ENCODE measurements at regions not wholly inside any gene's neighbourhood (a gene's known extent, or its start where the extent isn't known, plus 50 kb on each side); places are given as distances from the start of the nearest gene placed in this dataset.
"Not testable (repeated sequence)": the region's sequence is repeated elsewhere in the genome, so short reads cannot be mapped to it uniquely, and the experiment has no call there.

- 84 to 96% (median 94%) methylated on average over 3 to 4 of the region's 4 CpGs for WGBS, 3 donors
- H3K27ac ChIP-seq (ENCODE audit: low read depth, low read length) = no peak overlapping the region
These were observed 73.1 kb upstream of the AMN1 start for GRCh38 chr12:31801872-31802271.

- 83 to 86% (median 85%) methylated on average over 13 of the region's 13 CpGs for WGBS, 3 donors
These were observed 68.5 kb upstream of the AMN1 start for GRCh38 chr12:31797230-31797872.

DNA sequence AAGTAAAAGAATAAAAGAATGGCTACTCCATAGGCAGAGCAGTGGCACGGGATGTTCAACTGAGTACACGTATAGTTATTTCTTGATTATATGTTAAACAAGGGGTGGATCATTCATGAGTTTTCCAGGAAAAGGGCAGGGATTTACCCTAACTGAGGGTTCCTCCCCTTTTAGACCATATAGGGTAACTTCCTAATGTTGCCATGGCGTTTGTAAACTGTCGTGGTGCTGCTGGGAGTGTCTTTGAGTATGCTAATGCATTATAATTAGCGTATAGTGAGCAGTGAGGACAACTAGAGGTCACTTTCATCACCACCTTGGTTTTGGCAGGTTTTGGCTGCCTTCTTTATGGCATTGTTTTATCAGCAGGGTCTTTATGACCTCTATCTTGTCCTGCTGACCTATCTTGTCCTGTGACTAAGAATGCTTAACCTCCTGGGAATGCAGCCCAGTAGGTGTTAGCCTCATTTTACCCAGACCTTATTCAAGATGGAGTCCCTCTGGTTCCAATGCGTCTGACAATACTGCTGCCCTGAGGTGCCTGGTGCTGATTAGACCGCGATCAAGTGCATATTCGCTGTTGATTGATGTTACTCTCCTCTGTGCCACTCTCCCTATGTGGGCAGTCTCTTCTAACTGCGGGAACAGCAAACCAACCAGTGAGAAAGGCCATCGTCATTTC is 67.6 kb upstream of the AMN1 start:
- WGBS, 3 donors = 89 to 95% (median 93%) methylated on average over 11 of the region's 11 CpGs

More at GRCh38 chr12:31797230-31797872, 68.5 kb upstream of the AMN1 start:
- no peak overlapping the region for H3K27ac ChIP-seq (ENCODE audit: low read depth, low read length)

DNA sequence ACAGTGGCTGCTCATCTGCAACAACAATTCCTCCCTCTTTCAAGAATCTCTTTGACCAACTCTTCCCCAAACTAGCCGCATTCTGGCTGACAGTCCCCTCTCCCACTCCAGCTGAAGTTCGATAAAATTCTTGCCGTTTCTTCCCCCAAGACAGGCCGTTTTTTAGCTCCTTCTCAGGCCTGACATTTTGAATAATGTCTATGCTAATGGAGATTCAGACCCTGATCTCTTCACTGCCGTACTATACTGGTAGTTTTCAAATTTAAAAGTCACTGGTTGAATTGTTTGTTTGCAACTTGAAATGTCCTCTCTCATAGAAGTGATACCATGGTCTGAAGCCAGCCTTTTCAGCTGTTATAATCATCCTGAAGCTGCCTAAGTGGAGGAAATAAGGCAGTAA is 65.9 kb upstream of the AMN1 start:
- no peak overlapping the region for H3K27ac ChIP-seq (ENCODE audit: low read depth, low read length)
- 39 to 52% (median 42%) methylated on average over 5 of the region's 5 CpGs for WGBS, 3 donors

More for the DNA sequence above, 67.6 kb upstream of the AMN1 start:
- no peak overlapping the region for H3K27ac ChIP-seq (ENCODE audit: low read depth, low read length)

DNA sequence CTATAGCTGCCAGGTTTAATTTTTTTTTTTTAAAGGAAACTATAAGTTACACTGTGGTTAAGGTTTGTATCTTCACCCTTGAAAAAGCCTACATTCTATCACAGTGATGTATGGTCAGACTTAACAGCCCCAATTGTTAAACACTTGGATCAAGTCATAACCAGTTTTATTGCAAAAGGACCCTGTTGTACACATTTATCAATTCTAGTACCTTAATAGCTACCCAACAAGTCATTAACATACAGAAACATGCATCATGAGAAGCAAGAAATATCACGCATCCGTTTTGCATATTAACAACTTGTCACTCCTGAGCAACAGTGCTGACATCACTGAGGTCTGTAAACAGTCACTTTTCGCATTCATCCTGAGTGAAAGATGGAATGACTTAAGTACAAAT is 62.4 kb upstream of the AMN1 start:
- not testable (repeated sequence) for H3K27ac ChIP-seq (ENCODE audit: low read depth, low read length)
- 71 to 93% (median 89%) methylated on average over 3 of the region's 3 CpGs for WGBS, 3 donors

DNA sequence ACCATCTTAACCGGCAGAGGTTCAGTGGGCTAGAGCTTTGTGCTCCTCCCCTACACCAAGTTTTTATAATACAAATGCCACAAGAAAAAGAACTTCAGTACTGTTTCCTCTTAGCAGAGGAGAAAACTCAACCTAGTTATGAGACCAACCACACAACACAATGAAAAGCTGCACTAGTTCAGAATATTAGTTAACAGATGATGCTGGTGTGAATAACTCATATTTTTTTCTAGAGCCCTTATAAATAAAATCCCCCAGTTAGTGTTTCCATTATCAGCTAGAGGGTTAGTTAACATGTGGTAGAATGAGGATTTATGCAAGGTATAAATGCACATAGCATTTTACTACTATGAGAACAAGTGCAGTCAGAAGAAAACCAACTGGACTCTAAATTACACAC is 61.9 kb upstream of the AMN1 start:
- whole genome bisulfite sequencing, 3 donors = 0 to 27% (median 0%) methylated on average over 1 of the region's 1 CpG
- H3K27ac ChIP-seq (ENCODE audit: low read depth, low read length) = no peak overlapping the region

DNA sequence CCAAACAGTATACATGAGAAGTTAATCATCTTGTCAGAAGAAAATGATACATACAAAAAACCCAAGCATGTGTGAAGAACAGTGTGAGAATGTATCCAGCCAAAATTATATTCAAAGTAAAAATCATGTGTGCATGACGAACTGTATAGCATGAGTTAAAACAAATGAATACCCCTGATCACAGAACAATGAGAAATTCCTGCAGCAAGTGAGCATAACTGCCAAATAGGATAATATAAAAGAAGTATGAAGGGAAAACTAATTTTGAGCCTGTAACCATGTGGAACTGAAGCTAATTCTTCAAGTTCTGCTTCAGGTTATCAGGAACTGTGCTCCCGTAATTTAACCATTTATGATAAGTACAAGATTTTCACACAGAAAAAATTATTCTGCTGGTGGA is 56.5 kb upstream of the AMN1 start:
- no peak overlapping the region for H3K27ac ChIP-seq (ENCODE audit: low read depth, low read length)
- 77 to 80% (median 80%) methylated on average over 2 of the region's 2 CpGs for WGBS, 3 donors

GRCh38 chr12:31783996-31784645 is 55.3 kb upstream of the AMN1 start:
- 64 to 74% (median 73%) methylated on average over 3 of the region's 3 CpGs for WGBS, 3 donors
- H3K27ac ChIP-seq (ENCODE audit: low read depth, low read length) = no peak overlapping the region

DNA sequence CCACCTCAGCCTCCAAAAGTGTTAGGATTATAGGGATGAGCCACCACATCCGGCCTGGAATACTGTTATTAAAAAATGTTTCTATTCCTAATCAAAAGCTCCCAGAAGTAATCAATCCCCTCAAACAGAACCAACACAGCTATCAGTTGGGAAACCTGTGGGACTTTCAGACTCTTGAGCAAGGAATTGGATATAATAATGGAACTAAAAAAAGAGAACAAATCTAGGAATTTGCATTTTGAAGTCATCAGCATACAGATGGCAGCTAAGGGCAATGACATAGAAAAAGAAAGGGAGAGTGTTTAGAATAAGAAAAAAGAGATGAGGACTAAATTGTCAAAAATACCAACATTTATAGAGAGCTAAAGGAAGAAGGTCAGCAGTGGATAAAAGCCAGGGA is 54.7 kb upstream of the AMN1 start:
- 79 to 100% (median 88%) methylated on average over 1 of the region's 1 CpG for WGBS, 3 donors
- H3K27ac ChIP-seq (ENCODE audit: low read depth, low read length) = no peak overlapping the region

DNA sequence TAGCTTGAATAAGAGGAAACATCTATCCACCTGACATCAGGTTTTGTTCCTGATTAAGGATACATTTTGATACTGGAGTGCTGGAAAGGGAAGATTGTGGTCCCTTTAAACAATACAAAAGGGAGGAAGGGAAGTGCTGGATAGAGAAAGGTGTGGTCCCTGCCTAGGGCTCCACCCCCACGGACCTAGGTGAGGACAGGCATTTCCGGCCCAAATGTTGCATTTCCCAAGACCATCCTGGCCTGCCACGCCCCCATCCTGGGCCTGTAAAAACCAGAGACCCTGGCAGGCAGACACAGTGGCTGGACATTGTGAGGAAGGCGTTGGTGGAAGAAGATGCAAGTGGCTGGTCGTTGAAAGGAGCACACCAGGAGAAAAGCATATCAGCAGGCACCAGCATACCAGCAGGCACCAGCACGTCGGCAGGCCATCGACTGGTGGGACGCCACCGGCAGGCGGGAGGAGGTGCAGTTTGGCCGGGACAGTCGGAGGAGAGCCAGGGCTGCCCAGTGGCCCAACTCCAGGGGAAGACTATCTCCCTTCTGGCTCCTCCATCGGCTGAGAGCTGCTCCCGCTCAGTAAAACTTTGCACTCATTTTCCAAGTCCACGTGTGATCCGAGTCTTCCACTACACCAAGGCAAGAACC is 53.2 kb upstream of the AMN1 start:
- WGBS, 3 donors = 86 to 89% (median 88%) methylated on average over 16 to 17 of the region's 17 CpGs

GRCh38 chr12:31780096-31780495 is 51.3 kb upstream of the AMN1 start:
- 78 to 91% (median 82%) methylated on average over 5 of the region's 5 CpGs for WGBS, 3 donors
- H3K27ac ChIP-seq (ENCODE audit: low read depth, low read length) = no peak overlapping the region

More for the DNA sequence above, 53.2 kb upstream of the AMN1 start:
- H3K27ac ChIP-seq (ENCODE audit: low read depth, low read length) = no peak overlapping the region

GRCh38 chr12:31778687-31779086 is 49.9 kb upstream of the AMN1 start:
- WGBS, 3 donors = 74 to 87% (median 78%) methylated on average over 5 of the region's 5 CpGs
- H3K27ac ChIP-seq (ENCODE audit: low read depth, low read length) = no peak overlapping the region
